Central memory CD4-positive, alpha-beta T cell (primary cell): ENCODE measurements at regions not wholly inside any gene's neighbourhood (a gene's known extent, or its start where the extent isn't known, plus 50 kb on each side); places are given as distances from the start of the nearest gene placed in this dataset.

Source experiments
- DNase-seq: peaks from one replicate; pipeline ENCODE4 v3.0.0; 2022

- DNase-seq: no peak
Measured at GRCh38 chr5:93875693-93876092, 134.3 kb upstream of the POU5F2 start.

- no peak for DNase-seq
Measured at GRCh38 chr5:93874491-93874890, 133.1 kb upstream of the POU5F2 start.

- no peak for DNase-seq
Measured at GRCh38 chr5:93874080-93874479, 132.7 kb upstream of the POU5F2 start.

- no peak for DNase-seq
Measured at GRCh38 chr5:93873211-93873736, 131.9 kb upstream of the POU5F2 start.

- DNase-seq: no peak
Measured at GRCh38 chr5:93870649-93871048, 129.2 kb upstream of the POU5F2 start.

GRCh38 chr5:93868851-93869250, 127.5 kb upstream of the POU5F2 start:
- DNase-seq: no peak

- no peak for DNase-seq
Measured at GRCh38 chr5:93850311-93850710, 108.9 kb upstream of the POU5F2 start.

GRCh38 chr5:93845376-93845775, 104.0 kb upstream of the POU5F2 start:
- no peak for DNase-seq

- DNase-seq: no peak
Measured at GRCh38 chr5:93831449-93831848, 90.0 kb upstream of the POU5F2 start.

- DNase-seq: no peak
Measured at GRCh38 chr5:93830893-93831292, 89.5 kb upstream of the POU5F2 start.

GRCh38 chr5:93829346-93829745, 87.9 kb upstream of the POU5F2 start:
- no peak for DNase-seq

GRCh38 chr5:93821891-93822415, 80.6 kb upstream of the POU5F2 start:
- DNase-seq: no peak

- no peak for DNase-seq
Measured at GRCh38 chr5:93819668-93820067, 78.3 kb upstream of the POU5F2 start.

GRCh38 chr5:93810780-93811179, 69.4 kb upstream of the POU5F2 start:
- DNase-seq: no peak

GRCh38 chr5:93809430-93809829, 68.0 kb upstream of the POU5F2 start:
- DNase-seq: no peak

GRCh38 chr5:93807846-93808245, 66.4 kb upstream of the POU5F2 start:
- DNase-seq: no peak

GRCh38 chr5:93805616-93806379, 64.4 kb upstream of the POU5F2 start:
- DNase-seq: no peak

- peak; percentile 19 for DNase-seq
Measured at GRCh38 chr5:93800988-93801811, 59.8 kb upstream of the POU5F2 start.

GRCh38 chr5:93794954-93795353, 53.6 kb upstream of the POU5F2 start:
- DNase-seq: no peak

GRCh38 chr5:93793159-93793781, 51.9 kb upstream of the POU5F2 start:
- no peak for DNase-seq

- no peak for DNase-seq
Measured at GRCh38 chr5:93791518-93791972, 50.1 kb upstream of the POU5F2 start.
